GM12873 (cell line): ENCODE measurements at regions not wholly inside any gene's neighbourhood (a gene's known extent, or its start where the extent isn't known, plus 50 kb on each side); places are given as distances from the start of the nearest gene placed in this dataset.

ENCODE experiments used
- CTCF ChIP-seq: IDR thresholded peaks from 2 replicates; pipeline ENCODE4 v1.5.1; 2012; ENCODE audit warnings: low read depth, mild to moderate bottlenecking, moderate library complexity, low read length, control low read depth; ENCODE audit not compliant: insufficient read depth; ENCODE audit errors: missing control alignments

DNA sequence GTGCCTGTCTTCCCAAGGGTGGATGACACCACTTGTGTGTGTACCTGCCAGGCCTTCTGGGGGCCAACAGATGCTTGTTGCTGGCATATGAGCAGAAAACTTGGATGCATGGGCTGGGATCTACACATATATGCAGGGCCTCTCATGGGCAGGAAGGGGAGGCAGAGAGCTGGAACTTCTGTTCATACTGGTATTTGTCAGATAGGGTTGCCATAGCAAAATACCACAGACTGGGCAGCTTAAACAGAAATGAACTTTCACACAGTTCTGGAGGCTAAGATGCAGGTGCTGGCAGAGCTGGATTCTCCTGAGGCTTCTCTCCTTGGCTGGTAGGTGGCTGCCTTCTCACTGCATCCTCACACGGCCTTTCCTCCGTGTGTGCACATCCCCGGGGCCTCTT, 121.8 kb downstream of the SUDS3 start:
- TF ChIP-seq CTCF, result no peak

DNA sequence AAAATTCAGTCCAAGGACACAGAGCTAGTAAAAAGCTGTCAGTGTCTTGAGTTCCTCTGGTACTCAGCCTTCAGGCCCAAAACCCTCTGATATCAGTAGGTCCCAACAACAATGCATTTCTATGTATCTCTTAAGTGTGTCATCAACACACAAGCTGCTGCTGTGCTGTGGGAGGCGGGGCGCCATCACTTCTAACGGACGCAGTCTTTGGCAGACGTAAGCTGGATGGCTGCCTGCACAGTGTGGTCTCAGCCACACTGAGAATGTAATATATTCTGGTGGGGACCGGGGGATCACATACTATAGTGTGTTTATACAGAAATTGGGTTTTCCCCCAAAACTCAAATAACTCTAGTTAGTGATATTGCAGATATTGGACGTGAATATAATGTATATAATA, 123.9 kb downstream of the SUDS3 start:
- TF ChIP-seq CTCF, result no peak

DNA sequence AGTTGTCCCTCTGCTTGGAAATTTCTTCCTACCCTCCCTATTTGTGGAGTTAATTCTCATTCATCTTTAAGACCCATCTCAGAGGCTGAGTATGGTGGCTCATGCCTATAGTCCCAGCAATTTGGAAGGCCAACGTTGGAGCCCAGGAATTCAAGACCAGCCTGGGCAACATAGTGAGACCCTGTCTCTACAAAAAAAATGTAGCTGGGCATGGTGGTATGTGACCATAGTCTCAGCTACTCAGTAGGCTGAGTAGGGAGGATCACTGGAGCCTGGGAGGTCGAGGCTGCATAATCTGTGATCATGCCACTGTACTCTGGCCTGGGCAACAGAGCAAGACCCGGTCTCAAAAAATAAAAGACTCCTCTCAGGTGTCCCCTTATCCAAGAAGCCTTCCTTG, 125.1 kb downstream of the SUDS3 start:
- no peak for TF ChIP-seq CTCF

DNA sequence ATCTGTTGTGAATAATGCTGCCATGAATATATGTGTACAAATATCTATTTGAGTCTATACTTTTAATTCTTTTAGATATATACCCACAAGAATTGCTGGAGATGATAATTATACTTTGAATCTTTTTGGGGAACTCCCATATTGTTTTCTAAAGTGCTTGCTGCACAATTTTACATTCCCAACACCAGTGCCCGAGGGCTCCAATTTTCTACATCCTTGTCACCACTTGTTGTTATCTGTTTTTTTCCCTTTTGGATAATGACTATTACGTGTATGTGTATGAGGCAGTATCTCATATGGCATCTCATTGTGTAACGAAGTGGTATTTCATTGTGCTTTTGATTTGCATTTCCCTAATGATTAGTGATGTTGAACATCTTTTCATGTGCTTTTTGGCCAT, 127.1 kb downstream of the SUDS3 start:
- TF ChIP-seq CTCF, result no peak

DNA sequence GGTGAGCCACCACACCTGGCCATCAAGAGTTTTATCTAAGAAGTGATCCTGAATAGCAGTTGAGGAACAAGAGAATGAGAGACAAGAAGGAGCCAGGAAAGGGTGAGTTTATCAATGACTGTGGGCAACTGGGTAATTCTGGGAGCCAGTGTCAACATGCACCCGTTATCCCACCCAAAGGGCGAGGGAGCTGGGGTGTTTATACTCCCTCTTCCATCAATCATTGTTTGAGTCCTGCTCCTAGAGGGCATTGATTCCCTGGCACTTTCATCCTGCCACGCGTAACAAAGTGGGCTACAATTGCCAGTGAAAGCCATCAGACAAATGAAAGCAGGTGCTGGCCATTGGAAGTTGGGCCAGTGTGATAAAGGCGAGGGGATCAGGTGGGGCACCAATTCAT, 136.3 kb downstream of the SUDS3 start:
- no peak for TF ChIP-seq CTCF

DNA sequence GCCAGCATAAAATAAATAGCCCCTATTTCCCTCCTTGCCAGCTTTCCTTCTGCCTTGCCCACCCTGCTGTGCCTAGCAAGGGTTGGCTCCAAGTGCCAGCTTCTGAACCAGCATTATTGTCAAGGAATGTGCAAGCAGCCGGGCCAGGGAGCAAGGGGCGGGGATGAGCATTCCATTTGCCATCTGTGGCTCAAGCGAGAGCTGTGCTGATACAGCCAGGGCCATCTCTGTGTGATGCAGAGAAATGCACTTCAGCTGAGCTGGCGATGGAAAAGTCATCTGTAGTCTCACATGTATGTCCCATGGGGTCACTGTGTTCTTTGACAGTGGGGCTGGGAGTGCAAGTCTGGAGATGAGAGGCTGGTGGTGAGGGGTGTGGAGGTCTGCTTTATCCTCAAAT, 137.3 kb downstream of the SUDS3 start:
- TF ChIP-seq CTCF, result no peak

DNA sequence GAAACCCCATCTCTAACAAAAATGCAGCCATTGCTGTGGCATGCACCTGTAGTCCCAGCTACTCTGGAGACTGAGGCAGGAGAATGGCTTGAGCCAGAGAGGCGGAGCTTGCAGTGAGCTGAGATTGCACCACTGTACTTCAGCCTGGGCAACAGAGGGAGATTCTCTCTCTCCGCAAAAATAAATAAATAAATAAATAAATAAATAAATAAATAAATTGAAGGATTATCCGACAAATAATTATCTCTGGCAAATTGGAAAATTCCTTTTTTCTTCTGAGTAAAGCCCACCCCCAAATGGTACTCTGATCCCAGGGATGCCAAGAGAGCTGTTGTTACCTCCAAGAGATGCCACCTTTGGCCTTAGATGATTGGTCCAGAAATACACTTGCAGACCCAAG, 137.9 kb downstream of the SUDS3 start:
- TF ChIP-seq CTCF, result no peak
